GM12891 (cell line): ENCODE measurements at regions not wholly inside any gene's neighbourhood (a gene's known extent, or its start where the extent isn't known, plus 50 kb on each side); places are given as distances from the start of the nearest gene placed in this dataset.

Experiments used
- DNase-seq: peaks from one replicate; pipeline ENCODE4 v3.0.0; 2011; ENCODE audit warnings: low spot score; ENCODE audit not compliant: insufficient read length
- FAIRE-seq: peaks from 2 replicates; lab custom pipeline; 2011; peaks lifted over from hg19 to GRCh38; lab: Jason Lieb, UNC
- PAX5 ChIP-seq: IDR thresholded peaks from 2 replicates; pipeline ENCODE4 v1.6.1; 2011; ENCODE audit warnings: low read length, moderate library complexity, mild to moderate bottlenecking; ENCODE audit not compliant: insufficient read depth, severe bottlenecking
- POLR2A ChIP-seq: IDR thresholded peaks from 2 replicates; pipeline ENCODE4 v1.6.1; 2011; ENCODE audit warnings: low read depth, low read length, control low read depth
- POLR2AphosphoS5 ChIP-seq: IDR thresholded peaks from 2 replicates; pipeline ENCODE4 v1.6.1; 2011; ENCODE audit warnings: low read depth, low read length, control low read depth
- POU2F2 ChIP-seq: IDR thresholded peaks from 2 replicates; pipeline ENCODE4 v1.6.1; 2011; ENCODE audit warnings: low read depth, mild to moderate bottlenecking, control low read depth, low read length, moderate library complexity
- SPI1 ChIP-seq: IDR thresholded peaks from 2 replicates; pipeline ENCODE4 v1.6.1; 2011; ENCODE audit warnings: low read depth, low read length, control low read depth
- TAF1 ChIP-seq: IDR thresholded peaks from 2 replicates; pipeline ENCODE4 v1.6.1; 2011; ENCODE audit warnings: low read depth, low read length, control low read depth

- TF ChIP-seq SPI1, result no peak
- DNase-seq, result no peak
- no peak for FAIRE-seq
Measured at GRCh38 chr7:138254444-138254843, 178.2 kb downstream of the AKR1D1 start.

DNA sequence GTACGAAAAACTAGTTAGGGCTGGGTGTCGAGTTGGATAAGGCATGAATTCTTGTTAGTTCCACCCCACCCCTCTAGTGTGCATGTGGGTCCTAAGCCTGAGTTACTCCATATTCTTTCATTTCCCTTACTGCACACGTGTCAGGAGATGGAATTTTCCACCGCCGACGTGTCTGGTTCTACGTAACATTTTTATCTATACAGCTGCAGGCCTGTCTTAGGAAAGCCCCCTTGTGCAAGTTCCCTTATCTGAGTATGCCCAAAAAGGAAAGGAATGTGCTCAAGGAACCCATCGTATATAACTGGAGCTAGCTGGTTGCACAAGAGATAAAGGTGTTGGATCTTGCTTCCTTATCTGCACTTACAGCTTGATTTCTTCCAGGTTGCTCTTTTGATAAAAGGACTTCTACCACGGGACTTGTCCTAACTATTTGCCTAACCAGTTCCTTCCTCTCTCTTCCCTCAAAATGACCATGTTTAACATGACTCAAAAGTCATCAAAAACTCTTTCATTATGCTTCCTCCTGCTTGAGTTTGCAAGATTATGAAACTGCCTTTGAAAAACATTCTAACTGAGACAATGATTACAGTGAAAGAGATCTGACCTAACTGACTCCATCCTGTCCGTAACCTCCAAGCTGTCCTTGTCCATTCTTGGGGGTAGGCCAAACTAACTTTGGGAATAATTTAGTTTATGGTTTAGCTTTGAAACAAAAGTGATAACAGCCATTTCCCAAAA lies 181.4 kb downstream of the AKR1D1 start:
- no peak for DNase-seq
- TF ChIP-seq SPI1 (no peak), POLR2A (no peak), PAX5 (no peak), POLR2AphosphoS5 (no peak), TAF1 (no peak), POU2F2 (no peak)
- no peak for FAIRE-seq

- no peak for FAIRE-seq
- TF ChIP-seq POLR2A (no peak), PAX5 (no peak), POLR2AphosphoS5 (no peak), TAF1 (no peak), POU2F2 (no peak), SPI1 (no peak)
- no peak for DNase-seq
Measured at GRCh38 chr7:138258197-138258559, 181.9 kb downstream of the AKR1D1 start.

GRCh38 chr7:138259675-138260074 lies 183.4 kb downstream of the AKR1D1 start:
- FAIRE-seq, result no peak

DNA sequence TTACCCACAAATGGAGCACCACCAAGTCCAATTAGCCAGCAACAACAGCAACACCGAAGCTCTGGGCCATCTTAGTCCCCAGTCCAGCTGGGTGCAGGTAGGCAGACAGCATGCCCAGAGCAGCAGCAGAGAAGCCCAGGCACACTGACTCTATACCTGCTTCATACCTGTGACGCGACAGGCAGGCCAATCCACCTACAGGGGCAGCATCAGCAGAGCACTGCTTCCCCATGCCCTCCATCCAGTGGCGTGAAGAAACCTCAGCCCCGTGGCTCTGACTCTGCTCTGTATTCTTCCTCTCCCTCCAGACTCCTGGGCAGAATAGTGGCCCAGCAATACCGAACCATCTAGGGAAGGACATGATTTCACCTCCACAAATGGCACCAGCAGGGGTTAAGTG lies 191.7 kb downstream of the AKR1D1 start:
- DNase-seq, result no peak
- no peak for FAIRE-seq
- TF ChIP-seq TAF1, result no peak

More at GRCh38 chr7:138259675-138260074, 183.4 kb downstream of the AKR1D1 start:
- no peak for DNase-seq
- TF ChIP-seq SPI1, result no peak
- no peak for TF ChIP-seq POU2F2
- no peak for TF ChIP-seq PAX5
- no peak for TF ChIP-seq POLR2AphosphoS5
- TF ChIP-seq TAF1, result no peak
- TF ChIP-seq POLR2A, result no peak

DNA sequence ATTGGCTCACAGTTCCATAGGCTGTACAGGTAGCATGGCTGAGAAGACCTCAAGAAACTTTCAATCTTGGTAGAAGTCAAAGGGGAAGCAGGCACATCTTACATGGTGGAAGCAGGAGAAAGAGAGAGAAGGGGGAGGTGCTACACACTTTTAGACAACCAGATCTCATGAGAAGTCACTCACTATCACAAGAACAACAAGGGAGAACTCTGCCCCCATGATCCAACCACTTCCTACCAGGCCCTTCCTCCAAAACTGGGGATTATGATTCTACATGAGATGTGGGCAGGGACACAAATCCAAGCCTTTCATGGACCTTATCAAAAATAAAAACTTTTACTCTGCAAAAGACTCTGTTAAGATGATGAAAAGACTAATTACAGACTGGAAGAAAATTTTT lies 183.2 kb upstream of the TRIM24 start:
- no peak for TF ChIP-seq POLR2AphosphoS5
- TF ChIP-seq SPI1, result no peak
- no peak for TF ChIP-seq POU2F2
- TF ChIP-seq TAF1, result no peak
- no peak for TF ChIP-seq POLR2A
- no peak for TF ChIP-seq PAX5
- DNase-seq, result no peak
- no peak for FAIRE-seq

GRCh38 chr7:138278601-138279000 lies 181.5 kb upstream of the TRIM24 start:
- DNase-seq, result no peak
- TF ChIP-seq POLR2A (no peak), TAF1 (no peak), PAX5 (no peak), POU2F2 (no peak), POLR2AphosphoS5 (no peak), SPI1 (no peak)
- no peak for FAIRE-seq

GRCh38 chr7:138282997-138283396 lies 177.1 kb upstream of the TRIM24 start:
- TF ChIP-seq POU2F2 (no peak), SPI1 (no peak), PAX5 (no peak), POLR2A (no peak), TAF1 (no peak), POLR2AphosphoS5 (no peak)
- FAIRE-seq (no peak), DNase-seq (no peak)

DNA sequence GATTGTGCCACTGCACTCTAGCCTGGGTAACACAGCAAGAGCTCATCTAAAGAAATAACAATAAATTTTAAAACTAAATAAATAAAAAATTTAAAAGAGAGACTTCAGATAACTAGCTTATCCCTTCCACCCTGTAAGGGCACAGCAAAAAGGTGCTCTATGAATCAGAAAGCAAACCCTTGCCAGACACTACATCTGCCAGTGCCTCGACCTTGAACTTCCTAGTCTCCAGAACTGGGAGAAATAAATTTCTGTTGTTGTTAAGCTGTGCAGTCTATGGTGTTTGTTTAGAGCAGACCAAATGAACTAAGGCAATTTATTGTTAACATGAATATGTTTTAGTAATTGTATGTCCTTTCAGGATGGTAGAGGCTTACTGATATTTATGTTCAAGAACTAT lies 174.9 kb upstream of the TRIM24 start:
- DNase-seq (no peak), FAIRE-seq (no peak)
- TF ChIP-seq POLR2AphosphoS5, result no peak
- TF ChIP-seq SPI1, result no peak
- TF ChIP-seq PAX5, result no peak
- no peak for TF ChIP-seq POU2F2
- TF ChIP-seq TAF1, result no peak
- no peak for TF ChIP-seq POLR2A

GRCh38 chr7:138286846-138287245 lies 173.2 kb upstream of the TRIM24 start:
- no peak for TF ChIP-seq POLR2AphosphoS5
- TF ChIP-seq POU2F2, result no peak
- TF ChIP-seq SPI1, result no peak
- no peak for TF ChIP-seq TAF1
- no peak for TF ChIP-seq POLR2A
- no peak for DNase-seq
- no peak for FAIRE-seq
